GM21717 (cell line): ENCODE measurements at regions not wholly inside any gene's neighbourhood (a gene's known extent, or its start where the extent isn't known, plus 50 kb on each side); places are given as distances from the start of the nearest gene placed in this dataset.
"Not testable (repeated sequence)": the region's sequence is repeated elsewhere in the genome, so short reads cannot be mapped to it uniquely, and the experiment has no call there.

ENCODE experiments used
- ATAC-seq: cut with Tn5 transposase; IDR thresholded peaks from one replicate; pipeline ENCODE4 v1.9.1; 2021; ENCODE audit warnings: mild to moderate bottlenecking, moderate library complexity; ENCODE audit not compliant: unreplicated experiment

DNA sequence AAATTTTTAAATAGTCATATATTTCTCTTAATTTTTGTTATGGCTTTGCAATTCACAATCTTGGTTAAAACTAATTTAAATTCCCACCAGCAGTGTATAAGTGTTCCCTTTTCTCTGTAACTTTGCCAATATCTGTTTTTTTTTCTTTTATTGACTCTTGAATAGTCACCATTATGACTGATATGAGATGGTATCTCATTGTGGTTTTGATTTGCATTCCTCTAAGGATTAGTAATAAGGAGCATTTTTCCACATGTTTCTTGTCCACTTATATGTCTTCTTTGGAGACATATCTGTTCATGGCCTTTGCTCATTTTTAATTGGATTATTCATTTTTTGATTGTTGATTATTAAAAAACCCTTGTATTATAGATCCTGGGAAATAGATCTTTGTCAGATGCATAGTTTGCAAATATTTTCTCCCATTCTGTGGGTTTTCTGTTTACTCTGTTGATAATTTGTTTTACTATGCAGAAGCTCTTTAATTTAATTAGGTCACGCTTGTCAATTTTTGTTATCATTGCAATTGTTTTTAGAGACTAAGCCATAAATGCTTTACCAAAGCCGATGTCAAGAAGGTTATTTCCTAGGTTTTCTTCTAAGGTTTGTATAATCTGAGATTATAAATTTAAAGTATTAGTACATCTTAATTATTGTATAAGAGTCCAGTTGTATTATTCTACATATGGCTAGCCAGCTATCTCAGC is 610.9 kb downstream of the CHSY3 start:
- no peak for ATAC-seq

DNA sequence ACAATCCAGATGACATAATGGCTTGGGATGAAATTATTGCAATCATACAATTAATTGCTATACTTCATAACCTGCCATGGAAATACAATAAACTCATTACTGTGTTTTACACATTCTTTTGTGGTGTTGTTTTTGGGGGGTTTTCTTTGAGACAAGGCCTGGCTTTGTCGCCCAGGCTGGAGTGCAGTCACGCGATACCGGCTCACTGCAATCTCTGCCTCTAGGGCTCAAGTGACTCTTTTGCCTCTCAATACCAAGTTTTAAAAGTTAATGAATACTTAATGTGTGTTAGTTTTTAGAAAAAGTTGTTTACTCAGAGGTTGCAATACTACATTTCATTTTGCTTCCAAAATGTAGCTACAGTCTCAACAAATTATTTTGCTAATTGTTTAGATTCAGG is 598.4 kb downstream of the CHSY3 start:
- no peak for ATAC-seq

DNA sequence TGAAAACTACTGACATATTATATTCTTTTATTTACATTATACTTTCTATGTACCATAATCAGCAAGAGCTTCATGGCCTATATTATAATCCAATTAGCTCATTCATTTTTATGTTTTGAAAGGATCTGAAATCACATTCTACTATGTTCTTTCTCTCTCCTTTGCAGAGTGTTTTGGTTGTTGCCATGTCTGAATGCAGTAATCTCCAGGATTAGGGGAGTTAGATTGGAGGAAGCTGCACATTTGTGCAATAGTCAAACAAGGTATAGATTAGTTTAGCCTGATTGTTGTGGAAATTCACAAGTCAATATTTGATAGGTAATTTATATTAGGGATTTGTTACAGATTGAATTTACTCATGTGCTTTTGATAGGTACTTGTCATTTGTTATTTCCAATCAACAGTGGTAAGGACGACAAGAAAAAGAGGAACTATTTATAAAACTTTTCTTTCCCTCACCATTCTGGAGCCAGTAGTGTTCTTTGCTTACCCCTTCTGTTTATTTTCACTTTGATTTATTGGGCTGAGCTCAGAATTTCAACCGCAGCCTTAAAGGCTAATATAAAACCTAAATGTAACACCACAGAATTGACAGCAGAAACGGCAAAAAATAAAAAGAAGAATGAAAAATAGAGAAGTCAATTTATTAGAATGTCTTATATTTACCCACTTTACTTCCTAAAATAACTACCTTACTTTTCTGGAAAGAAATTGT is 597.0 kb downstream of the CHSY3 start:
- no peak for ATAC-seq

DNA sequence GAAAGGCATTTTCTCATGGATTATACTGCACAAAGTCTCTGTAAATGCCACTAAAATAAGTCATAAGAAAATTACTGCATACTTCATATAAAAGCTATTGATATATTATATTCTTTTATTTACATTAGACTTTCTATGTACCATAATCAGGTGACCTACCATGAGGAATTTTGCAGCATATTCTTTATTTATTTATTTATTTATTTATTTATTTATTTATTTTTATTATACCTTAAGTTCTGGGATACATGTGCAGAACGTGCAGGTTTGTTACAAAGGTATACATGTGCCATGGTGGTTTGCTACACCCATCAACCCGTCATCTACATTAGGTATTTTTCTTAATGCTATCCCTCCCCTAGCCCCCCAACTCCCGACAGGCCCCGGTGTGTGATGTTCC is 596.2 kb downstream of the CHSY3 start:
- not testable (repeated sequence) for ATAC-seq

DNA sequence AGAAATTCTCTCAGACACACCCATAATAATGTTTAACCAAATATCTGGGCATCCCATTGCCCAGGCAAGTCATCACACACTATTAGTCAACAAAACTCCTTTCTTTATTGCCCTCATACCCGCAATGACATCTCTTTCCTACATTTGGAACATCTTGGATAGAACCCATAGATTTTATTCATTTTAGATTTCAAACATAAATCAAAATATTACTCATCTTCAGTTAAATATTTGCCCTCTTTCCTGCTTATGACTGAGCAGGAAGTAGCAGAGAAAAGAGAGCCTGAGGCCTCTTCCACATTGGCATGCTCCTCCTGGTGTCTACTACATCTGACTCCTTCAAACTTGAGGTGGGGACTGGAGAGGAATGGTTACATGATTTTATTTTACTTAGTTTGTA is 592.0 kb downstream of the CHSY3 start:
- no peak for ATAC-seq

DNA sequence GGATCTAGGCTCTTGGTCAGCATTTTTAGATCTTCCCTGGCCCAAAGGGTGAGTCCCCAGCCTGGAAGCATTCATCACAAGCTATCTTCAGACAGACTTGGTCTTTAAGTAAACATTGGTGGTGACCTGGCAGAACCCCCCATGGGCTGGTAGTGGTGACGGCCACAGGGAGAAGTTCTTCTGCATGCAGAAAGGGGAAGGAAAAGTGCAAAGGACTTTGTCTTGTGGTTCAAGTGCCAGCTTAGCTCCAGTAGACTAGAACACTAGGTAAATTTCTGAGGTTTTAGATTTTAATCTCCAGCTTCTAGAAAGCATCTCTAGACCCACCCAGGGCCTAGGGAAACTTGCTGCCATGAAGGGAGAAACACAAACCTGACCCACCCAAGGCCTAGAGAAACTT is 584.0 kb downstream of the CHSY3 start:
- ATAC-seq = no peak

DNA sequence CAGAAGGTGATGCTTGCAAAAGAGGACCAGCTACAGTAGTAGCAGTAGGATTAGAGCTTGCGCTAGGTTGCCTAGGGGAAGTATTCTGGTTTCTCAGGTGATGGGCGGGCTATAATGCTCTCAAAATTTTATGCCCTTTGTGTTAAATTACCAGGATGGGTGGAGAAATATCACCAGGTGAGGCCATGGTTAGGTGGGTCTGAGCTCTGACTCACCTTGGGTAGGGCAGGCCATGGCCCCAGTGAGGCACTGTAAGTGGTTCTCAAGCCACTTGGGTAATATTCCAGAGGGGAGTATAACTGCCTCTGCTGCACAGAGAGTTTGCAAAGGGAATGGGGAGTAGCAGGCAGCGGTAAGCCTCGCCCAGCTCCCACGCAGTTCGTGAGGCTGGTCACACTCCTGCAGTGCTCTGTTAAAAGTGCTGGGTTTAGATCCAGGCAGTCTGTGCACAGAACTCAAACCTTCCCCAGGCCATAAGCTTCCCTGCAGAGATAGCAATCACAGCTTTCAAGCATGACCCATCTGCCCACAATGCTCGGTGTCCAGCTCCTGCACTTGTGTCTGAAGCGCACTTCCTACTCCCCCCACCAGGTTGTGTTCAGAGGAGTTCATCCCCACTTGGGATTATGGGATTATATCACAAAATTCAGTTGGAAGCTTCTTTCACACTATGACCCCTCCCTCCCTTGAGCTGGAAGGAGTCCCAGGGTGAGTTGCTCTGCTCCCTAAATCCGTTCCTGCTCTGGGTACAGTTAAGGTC is 575.0 kb downstream of the CHSY3 start:
- no peak for ATAC-seq

DNA sequence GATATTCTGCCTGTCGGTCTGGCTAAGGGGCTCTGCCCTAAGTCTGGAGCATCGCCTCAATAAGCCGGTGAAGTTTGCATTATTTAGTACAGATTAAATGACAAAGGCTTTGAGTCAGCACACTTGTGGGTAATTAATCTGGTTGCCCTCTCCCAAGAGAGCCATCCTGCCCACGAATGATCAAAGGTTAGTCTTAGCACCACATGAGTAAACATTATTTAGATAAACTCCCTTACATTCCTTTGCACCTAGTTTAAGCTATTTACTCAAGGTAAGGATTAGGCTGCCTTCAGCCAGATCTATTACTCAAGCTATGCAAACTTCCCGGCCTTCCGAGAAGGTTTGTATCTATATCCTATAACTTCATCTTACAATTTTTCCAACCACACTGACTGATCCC is 572.1 kb downstream of the CHSY3 start:
- ATAC-seq = no peak

DNA sequence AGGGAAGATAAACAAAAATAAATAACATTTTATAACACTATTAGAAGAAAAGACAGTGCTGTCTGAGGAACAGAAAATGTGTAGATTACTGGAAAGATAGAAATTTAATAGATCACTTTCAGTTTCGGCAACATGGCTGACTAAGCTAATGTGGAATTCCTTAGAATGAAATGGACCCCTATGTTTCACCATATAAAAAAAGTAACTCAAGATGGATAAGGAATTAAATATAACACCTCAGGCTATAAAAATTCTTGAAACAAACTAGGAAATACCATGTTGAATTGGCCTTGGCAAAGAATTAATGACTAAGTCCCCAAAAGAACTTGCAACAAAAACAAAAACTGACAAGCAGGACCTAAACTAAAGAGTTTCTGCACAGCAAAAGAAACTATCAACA is 558.3 kb downstream of the CHSY3 start:
- ATAC-seq = no peak

DNA sequence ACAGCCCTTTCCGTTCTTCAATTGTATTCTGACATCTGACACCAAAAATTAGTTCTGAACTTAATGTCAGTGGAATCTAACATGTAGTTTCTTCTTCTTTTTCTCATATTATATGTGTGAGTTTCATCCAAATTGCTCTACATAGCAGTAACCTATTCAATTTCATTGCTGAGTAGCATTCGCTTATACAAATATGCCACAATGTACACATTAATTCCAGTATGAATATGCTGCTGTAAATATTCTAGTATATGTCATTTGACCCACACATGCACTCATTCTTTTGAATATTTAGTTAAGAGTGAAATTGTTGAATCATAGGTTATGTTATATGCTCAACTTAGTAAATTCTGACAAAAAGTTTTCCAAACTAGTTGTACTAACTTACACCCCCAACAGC is 550.9 kb downstream of the CHSY3 start:
- ATAC-seq = no peak

DNA sequence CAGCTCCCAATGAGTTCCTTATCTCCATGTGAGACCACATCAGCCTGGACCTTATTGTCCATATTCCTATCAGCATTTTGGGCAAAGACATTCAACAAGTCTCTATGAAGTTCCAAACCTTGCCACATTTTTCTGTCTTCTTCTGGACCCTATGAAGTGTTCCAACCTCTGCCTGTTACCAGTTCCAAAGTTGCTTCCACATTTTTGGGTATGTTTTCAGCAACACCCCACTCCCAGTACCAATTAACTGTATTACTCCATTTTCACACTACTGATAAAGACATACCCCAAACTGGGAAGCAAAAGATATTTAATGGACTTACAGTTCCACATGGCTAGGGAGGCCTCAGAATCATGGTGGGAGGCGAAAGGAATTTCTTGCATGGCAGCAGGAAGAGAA is 548.5 kb downstream of the CHSY3 start:
- no peak for ATAC-seq

DNA sequence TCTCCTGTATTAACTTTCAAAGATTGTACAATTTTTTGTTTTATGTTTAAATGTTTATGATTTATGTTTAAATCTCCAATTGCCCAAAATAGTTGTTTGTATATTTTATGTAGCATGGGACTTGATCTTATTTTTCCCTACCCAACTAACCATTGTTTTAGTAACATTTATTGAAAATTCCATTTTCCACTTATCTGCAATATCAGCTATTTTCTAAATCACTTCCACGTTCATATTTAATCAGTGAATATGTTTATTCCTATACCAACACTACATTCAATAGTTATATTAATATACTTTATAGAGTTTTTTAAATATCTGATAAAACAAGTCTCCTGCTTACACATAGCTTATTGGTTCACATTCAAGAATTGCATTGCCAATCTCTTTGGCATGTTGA is 532.2 kb downstream of the CHSY3 start:
- ATAC-seq = no peak

DNA sequence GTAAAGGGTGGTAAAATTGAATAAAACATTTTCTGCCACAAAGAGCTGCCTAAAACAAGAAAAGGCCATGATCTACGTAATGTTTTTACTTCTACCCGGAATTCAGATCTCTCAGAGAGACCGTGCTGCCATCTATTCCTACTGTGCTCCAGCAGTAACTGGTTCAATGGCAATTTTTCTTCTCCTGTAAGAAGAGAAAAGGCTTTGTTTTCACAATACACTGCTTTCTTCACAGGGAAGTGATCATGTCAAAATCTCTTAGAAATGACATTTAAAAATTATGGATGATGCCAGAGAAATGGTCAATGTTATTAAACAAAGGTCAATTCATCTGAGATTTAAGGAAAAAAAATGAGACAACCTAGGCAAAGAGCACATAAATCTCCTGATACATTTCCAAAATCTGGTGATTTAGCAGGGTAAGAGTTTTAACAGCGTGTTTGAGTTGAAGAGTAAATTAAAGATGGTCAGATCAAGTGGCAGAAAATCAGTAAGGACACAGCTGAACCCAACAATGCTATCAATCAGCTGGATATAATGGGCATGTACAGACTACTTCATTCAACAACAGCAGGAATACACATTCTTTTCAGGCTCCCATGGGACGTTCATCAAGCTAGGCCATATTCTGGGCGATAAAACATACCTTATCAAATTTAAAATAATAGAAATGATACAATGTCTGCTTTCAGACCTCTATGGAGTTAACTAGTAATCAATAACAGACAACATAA is 523.1 kb downstream of the CHSY3 start:
- no peak for ATAC-seq

DNA sequence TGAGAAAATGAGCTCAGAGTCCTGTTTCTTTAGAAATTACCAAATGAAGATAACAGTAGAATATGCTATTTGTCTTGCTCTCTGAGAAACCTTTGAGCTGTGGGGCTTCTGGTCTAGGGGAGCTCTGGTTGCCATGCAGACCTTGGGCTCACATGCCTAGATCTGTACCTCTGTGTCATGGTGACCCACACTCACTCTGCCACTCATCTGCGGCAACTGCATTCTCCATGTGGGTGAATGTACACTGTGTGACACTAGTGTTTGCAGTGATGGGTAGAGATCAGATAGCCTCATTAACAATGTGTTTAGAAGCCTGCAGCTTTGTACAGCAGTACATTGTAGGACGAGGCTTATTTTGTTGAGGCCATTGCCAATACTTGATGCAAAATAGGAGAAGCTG is 521.2 kb downstream of the CHSY3 start:
- no peak for ATAC-seq

DNA sequence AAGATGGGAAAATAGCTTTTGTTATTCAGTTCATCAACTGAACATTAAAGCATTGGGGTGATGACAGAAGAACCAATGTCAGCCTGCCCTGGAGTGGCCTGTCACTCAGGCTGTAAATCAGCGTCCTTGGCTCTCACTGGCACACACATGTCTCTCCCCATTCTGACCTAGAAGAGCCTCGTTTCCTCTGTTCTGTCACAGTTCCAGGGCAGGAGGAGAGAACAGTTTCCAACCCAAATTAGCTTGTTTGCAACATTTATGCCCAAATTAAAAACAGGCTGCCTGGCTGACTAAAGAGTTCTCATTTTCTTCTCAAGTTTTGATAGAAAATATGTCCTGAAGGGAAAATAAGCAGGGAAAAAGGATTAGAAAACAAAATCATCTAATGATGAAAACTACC is 520.1 kb downstream of the CHSY3 start:
- ATAC-seq = no peak

DNA sequence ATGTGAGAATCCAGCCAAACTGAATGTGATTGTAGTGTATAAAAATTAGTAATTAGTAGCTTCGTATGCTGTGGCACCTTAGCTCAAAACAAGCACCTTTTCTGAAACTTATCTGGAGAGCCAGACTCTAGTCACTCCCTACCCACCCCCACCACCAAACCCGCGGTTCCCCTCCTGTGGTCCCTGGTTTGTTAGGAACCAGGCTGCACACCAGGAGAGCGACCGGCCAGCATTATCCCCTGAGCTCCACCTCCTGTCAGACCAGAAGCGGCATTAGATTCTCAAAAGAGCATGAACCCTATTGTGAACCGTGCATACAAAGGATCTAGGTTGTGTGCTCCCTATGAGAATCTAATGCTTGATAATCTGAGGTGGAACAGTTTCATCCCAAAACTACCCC is 498.6 kb downstream of the CHSY3 start:
- ATAC-seq = no peak

DNA sequence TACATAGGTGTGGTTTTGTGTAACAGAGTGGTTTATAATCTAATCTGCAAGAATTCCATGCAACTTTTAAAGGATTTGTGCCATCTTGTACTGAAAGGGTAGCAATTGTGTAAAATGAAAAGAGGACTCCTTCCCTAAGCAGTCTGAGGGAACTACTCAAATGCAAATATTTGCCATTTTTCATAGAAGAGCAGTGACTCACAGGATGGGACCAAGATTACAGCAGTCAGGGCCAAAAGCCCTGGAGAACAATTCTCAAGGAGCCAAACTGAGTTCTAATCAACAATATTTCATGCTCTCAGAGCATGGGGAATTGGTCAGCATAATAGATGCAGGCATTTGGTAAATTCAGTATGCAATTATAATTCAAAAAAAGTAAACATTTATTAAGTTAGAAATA is 495.8 kb downstream of the CHSY3 start:
- ATAC-seq = no peak

DNA sequence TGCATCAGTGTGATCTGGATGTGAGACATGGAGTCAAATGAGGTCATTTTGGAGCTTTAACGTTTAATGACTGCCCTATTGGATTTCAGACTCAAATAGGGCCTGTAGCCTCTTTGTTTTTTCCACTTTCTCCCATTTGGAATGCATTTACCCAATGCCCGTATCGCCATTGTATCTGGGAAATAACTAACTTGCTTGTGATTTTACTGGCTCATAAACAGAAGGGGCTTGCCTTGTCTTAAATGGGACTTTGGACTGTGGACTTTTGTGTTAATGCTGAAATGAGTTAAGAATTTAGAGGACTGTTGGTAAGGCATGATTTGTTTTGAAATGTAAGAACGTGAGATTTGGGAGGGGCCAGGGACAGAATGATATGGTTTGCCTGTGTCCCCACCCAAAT is 494.6 kb downstream of the CHSY3 start:
- ATAC-seq = no peak

DNA sequence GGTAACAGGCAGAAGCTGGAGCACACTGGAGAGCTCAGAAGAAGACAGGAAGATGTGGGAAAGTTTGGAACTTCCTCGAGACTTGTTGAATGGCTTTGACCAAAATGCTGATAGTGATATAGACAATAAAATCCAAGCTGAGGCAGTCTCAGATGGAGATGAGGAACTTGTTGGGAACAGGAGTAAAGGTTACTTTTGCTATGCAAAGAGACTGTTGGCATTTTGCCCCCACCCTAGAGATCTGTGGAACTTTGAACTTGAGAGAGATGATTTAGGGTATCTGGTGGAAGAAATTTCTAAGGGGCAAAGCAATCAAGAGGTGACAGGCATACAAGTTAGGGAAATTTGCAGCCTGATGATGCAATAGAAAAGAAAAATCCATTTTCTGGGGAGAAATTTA is 493.5 kb downstream of the CHSY3 start:
- ATAC-seq = not testable (repeated sequence)

DNA sequence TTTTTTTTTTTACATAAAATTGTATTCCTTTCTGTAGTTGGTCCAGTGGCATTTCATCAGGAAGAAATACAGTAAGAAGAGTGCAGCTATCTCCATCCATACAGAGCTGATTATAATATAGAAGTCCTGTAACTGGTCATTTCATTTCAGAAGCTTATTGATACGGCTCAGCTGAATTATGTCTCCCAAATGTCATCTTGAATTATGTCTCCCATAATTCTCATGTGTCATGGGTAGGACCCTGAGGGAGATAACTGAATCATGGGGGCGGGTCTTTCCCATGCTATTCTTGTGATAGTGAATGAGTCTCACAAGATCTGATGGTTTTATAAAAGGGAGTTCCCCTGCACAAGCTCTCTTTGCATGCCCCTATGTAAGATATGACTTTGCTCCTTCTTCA is 492.9 kb downstream of the CHSY3 start:
- no peak for ATAC-seq

DNA sequence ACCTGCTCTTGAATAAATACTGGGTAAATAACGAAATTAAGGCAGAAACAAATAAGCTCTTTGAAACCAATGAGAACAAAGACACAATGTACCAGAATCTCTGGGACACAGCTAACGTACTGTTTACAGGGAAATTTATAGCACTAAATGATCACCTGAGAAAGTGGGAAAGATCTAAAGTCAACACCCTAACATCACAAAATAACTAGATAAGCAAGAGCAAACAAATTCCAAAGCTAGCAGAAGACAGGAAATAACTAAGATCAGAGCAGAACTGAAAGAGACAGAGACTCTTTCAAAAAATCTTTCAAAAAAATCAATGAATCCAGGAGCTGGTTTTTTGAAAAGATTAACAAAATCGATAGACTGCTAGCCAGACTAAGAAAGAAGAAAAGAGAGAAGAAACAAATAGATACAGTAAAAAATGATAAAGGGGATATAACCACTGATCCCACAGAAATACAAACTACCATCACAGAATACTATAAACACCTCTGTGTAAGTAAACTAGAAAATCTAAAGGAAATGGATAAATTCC is 487.5 kb downstream of the CHSY3 start:
- not testable (repeated sequence) for ATAC-seq
